ENCODE measurements at regions not wholly inside any gene's neighbourhood (a gene's known extent, or its start where the extent isn't known, plus 50 kb on each side); places are given as distances from the start of the nearest gene placed in this dataset.

- DNase-seq (ENCODE audit: low spot score), result no peak
- Histone ChIP-seq H2AFZ (no peak overlapping the region), H3K4me1 (ENCODE audit: insufficient read depth) (no peaks in the 10 kb centered on the region), H3K79me2 (replicated peaks; ENCODE audit: insufficient read depth) (no peaks in the 10 kb centered on the region), H3K27ac (ENCODE audit: low read depth) (no peak overlapping the region), H3F3A (replicated peaks; ENCODE audit: low read depth) (no peaks in the 10 kb centered on the region), H3K4me3 (no peak overlapping the region), H3K36me3 (ENCODE audit: insufficient read depth) (no peaks in the 10 kb centered on the region), H4K20me1 (replicated peaks; ENCODE audit: insufficient read depth) (no peaks in the 10 kb centered on the region), H3K4me2 (no peak overlapping the region), H3K27me3 (ENCODE audit: insufficient read depth) (no peaks in the 10 kb centered on the region), H3K9me2 (ENCODE audit: insufficient read depth) (peaks cover 3% of the 10 kb centered on the region; the same call in 1 of the 2 replicates)
- H3K4me3 Mint-ChIP-seq, result no peak overlapping the region
- H3K9me3 Mint-ChIP-seq, result peaks cover 3% of the 10 kb centered on the region
- H3K27me3 Mint-ChIP-seq (ENCODE audit: insufficient read depth, low read depth, poor library complexity), result no peaks in the 10 kb centered on the region
- H3K27ac Mint-ChIP-seq, result no peak overlapping the region
- H3K36me3 Mint-ChIP-seq (ENCODE audit: low read depth), result no peaks in the 10 kb centered on the region
- TF ChIP-seq ETS1 (IDR thresholded peaks at IDR 0.05) (no peak), NANOG (IDR thresholded peaks at IDR 0.05; ENCODE audit: borderline replicate concordance) (no peak), POLR2AphosphoS5 (IDR thresholded peaks at IDR 0.05; ENCODE audit: low read depth) (no peak), EZH2 (IDR thresholded peaks at IDR 0.05; ENCODE audit: low read depth, unreplicated experiment) (no peak), STAT1 (IDR thresholded peaks at IDR 0.05; ENCODE audit: unreplicated experiment) (no peak), REST (IDR thresholded peaks at IDR 0.05; ENCODE audit: unreplicated experiment) (no peak), JUNB (IDR thresholded peaks at IDR 0.05; ENCODE audit: unreplicated experiment) (no peak), ZNF114 (CRISPR knock-in tag; IDR thresholded peaks at IDR 0.05) (no peak), EZH2phosphoT487 (IDR thresholded peaks at IDR 0.05; ENCODE audit: unreplicated experiment) (no peak), ZNF331 (CRISPR knock-in tag; IDR thresholded peaks at IDR 0.05; ENCODE audit: low read depth) (no peak)
- TF ChIP-seq, protein P1, sequence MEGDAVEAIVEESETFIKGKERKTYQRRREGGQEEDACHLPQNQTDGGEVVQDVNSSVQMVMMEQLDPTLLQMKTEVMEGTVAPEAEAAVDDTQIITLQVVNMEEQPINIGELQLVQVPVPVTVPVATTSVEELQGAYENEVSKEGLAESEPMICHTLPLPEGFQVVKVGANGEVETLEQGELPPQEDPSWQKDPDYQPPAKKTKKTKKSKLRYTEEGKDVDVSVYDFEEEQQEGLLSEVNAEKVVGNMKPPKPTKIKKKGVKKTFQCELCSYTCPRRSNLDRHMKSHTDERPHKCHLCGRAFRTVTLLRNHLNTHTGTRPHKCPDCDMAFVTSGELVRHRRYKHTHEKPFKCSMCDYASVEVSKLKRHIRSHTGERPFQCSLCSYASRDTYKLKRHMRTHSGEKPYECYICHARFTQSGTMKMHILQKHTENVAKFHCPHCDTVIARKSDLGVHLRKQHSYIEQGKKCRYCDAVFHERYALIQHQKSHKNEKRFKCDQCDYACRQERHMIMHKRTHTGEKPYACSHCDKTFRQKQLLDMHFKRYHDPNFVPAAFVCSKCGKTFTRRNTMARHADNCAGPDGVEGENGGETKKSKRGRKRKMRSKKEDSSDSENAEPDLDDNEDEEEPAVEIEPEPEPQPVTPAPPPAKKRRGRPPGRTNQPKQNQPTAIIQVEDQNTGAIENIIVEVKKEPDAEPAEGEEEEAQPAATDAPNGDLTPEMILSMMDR (conservative IDR thresholded peaks at IDR 0.05; ENCODE audit: low read depth in 2 of 2), result no peak
- TF ChIP-seq, protein P2, sequence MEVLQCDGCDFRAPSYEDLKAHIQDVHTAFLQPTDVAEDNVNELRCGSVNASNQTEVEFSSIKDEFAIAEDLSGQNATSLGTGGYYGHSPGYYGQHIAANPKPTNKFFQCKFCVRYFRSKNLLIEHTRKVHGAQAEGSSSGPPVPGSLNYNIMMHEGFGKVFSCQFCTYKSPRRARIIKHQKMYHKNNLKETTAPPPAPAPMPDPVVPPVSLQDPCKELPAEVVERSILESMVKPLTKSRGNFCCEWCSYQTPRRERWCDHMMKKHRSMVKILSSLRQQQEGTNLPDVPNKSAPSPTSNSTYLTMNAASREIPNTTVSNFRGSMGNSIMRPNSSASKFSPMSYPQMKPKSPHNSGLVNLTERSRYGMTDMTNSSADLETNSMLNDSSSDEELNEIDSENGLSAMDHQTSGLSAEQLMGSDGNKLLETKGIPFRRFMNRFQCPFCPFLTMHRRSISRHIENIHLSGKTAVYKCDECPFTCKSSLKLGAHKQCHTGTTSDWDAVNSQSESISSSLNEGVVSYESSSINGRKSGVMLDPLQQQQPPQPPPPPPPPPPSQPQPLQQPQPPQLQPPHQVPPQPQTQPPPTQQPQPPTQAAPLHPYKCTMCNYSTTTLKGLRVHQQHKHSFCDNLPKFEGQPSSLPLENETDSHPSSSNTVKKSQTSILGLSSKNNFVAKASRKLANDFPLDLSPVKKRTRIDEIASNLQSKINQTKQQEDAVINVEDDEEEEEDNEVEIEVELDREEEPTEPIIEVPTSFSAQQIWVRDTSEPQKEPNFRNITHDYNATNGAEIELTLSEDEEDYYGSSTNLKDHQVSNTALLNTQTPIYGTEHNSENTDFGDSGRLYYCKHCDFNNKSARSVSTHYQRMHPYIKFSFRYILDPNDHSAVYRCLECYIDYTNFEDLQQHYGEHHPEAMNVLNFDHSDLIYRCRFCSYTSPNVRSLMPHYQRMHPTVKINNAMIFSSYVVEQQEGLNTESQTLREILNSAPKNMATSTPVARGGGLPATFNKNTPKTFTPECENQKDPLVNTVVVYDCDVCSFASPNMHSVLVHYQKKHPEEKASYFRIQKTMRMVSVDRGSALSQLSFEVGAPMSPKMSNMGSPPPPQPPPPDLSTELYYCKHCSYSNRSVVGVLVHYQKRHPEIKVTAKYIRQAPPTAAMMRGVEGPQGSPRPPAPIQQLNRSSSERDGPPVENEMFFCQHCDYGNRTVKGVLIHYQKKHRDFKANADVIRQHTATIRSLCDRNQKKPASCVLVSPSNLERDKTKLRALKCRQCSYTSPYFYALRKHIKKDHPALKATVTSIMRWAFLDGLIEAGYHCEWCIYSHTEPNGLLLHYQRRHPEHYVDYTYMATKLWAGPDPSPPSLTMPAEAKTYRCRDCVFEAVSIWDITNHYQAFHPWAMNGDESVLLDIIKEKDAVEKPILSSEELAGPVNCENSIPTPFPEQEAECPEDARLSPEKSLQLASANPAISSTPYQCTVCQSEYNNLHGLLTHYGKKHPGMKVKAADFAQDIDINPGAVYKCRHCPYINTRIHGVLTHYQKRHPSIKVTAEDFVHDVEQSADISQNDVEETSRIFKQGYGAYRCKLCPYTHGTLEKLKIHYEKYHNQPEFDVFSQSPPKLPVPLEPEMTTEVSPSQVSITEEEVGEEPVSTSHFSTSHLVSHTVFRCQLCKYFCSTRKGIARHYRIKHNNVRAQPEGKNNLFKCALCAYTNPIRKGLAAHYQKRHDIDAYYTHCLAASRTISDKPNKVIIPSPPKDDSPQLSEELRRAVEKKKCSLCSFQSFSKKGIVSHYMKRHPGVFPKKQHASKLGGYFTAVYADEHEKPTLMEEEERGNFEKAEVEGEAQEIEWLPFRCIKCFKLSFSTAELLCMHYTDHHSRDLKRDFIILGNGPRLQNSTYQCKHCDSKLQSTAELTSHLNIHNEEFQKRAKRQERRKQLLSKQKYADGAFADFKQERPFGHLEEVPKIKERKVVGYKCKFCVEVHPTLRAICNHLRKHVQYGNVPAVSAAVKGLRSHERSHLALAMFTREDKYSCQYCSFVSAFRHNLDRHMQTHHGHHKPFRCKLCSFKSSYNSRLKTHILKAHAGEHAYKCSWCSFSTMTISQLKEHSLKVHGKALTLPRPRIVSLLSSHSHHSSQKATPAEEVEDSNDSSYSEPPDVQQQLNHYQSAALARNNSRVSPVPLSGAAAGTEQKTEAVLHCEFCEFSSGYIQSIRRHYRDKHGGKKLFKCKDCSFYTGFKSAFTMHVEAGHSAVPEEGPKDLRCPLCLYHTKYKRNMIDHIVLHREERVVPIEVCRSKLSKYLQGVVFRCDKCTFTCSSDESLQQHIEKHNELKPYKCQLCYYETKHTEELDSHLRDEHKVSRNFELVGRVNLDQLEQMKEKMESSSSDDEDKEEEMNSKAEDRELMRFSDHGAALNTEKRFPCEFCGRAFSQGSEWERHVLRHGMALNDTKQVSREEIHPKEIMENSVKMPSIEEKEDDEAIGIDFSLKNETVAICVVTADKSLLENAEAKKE (CRISPR knock-in tag; IDR thresholded peaks at IDR 0.05), result no peak
- ATAC-seq, result no peak
- peaks cover 3% of the 10 kb centered on the region; the same call in 1 of the 3 replicates for H3K4me1 Mint-ChIP-seq
Measured at GRCh38 chr2:224198436-224198835, 159.3 kb upstream of the SERPINE2 start.
